PC-9 (cell line): ENCODE measurements at regions not wholly inside any gene's neighbourhood (a gene's known extent, or its start where the extent isn't known, plus 50 kb on each side); places are given as distances from the start of the nearest gene placed in this dataset.

Source experiments
- BruUV-seq: library from RNA; stranded (reverse); fragments of 400-500 nt; replicated peaks from 2 replicates; lab custom pipeline; 2021; lab: Mats Ljungman, UMichigan
- CTCF ChIA-PET: fragments of 300-600 bp; sonication (Branson Sonifier 250); formaldehyde crosslinking; loops from one replicate; lab custom pipeline; 2022; ENCODE audit warnings: antibody characterized with exemption; lab: Charles Lee
- POLR2A ChIA-PET: fragments of 300-600 bp; sonication (Branson Sonifier 250); formaldehyde crosslinking; loops from one replicate; lab custom pipeline; 2022; ENCODE audit warnings: antibody characterized with exemption; ENCODE audit not compliant: unreplicated experiment; lab: Charles Lee
- DNase-seq, 2 experiments: peaks; one replicate each; pipeline versions ENCODE4 v3.0.0 to v3.0.0-alpha.2; 2015 to 2022; ENCODE audit warnings: mixed read lengths in 1 of 2
- H2AFZ ChIP-seq: fragments of 200-600 bp; sonication (generic); 2 replicates; pipeline ENCODE4 v1.8.1; 2017; ENCODE audit warnings: antibody characterized with exemption
- H3F3A ChIP-seq: fragments of 200-600 bp; sonication (generic); 2 replicates; pipeline ENCODE4 v1.8.1; 2017; ENCODE audit warnings: antibody characterized with exemption, mild to moderate bottlenecking, low read depth; ENCODE audit not compliant: insufficient read depth
- H3K27ac ChIP-seq: fragments of 200-600 bp; sonication (generic); 2 replicates; pipeline ENCODE4 v1.6.1; 2016; ENCODE audit warnings: mixed run types
- H3K27me3 ChIP-seq: fragments of 200-600 bp; sonication (generic); 2 replicates; pipeline ENCODE4 v1.6.1; 2016; ENCODE audit warnings: low read depth, mixed run types; ENCODE audit not compliant: insufficient read depth
- H3K36me3 ChIP-seq: fragments of 200-600 bp; sonication (generic); 2 replicates; pipeline ENCODE4 v1.6.1; 2016; ENCODE audit warnings: low read depth, mixed run types
- H3K4me1 ChIP-seq: fragments of 200-600 bp; sonication (generic); replicated peaks from 2 replicates; pipeline ENCODE4 v1.6.1; 2016; ENCODE audit warnings: mixed run types; ENCODE audit not compliant: insufficient read depth
- H3K4me2 ChIP-seq: fragments of 200-600 bp; sonication (generic); 2 replicates; pipeline ENCODE4 v1.6.1; 2017; ENCODE audit warnings: mixed run types
- H3K4me3 ChIP-seq: fragments of 200-600 bp; sonication (generic); 2 replicates; pipeline ENCODE4 v1.6.1; 2016; ENCODE audit warnings: mixed run types
- H3K79me2 ChIP-seq: fragments of 200-600 bp; sonication (generic); 2 replicates; pipeline ENCODE4 v1.6.1; 2017; ENCODE audit warnings: low read depth, mixed run types
- H3K9me2 ChIP-seq: fragments of 200-600 bp; sonication (generic); 2 replicates; pipeline ENCODE4 v1.8.1; 2017; ENCODE audit warnings: mild to moderate bottlenecking; ENCODE audit not compliant: insufficient read depth
- H3K9me3 ChIP-seq: fragments of 200-600 bp; sonication (generic); 2 replicates; pipeline ENCODE4 v1.8.1; 2016; ENCODE audit warnings: low read depth; ENCODE audit not compliant: insufficient read depth
- H4K20me1 ChIP-seq: fragments of 200-600 bp; sonication (generic); 2 replicates; pipeline ENCODE4 v1.8.1; 2017; ENCODE audit not compliant: insufficient read depth
- EZH2 ChIP-seq: fragments of 200-600 bp; sonication (generic); IDR thresholded peaks from 2 replicates; pipeline ENCODE4 v1.8.0; 2017; ENCODE audit warnings: antibody characterized with exemption, low read depth
- intact Hi-C: fragments of 100-400 bp; cut with micrococcal nuclease; formaldehyde crosslinking; loops from one replicate; pipeline ENCODE4 v1.10.0; 2022; ENCODE audit not compliant: unreplicated experiment
- TF ChIP-seq, protein P1 (sequence below): fragments of 200-600 bp; sonication (generic); conservative IDR thresholded peaks from 2 replicates; pipeline ENCODE4 v1.6.1; 2017; ENCODE audit warnings: mixed run types, antibody characterized with exemption, mild to moderate bottlenecking, moderate library complexity

DNA sequence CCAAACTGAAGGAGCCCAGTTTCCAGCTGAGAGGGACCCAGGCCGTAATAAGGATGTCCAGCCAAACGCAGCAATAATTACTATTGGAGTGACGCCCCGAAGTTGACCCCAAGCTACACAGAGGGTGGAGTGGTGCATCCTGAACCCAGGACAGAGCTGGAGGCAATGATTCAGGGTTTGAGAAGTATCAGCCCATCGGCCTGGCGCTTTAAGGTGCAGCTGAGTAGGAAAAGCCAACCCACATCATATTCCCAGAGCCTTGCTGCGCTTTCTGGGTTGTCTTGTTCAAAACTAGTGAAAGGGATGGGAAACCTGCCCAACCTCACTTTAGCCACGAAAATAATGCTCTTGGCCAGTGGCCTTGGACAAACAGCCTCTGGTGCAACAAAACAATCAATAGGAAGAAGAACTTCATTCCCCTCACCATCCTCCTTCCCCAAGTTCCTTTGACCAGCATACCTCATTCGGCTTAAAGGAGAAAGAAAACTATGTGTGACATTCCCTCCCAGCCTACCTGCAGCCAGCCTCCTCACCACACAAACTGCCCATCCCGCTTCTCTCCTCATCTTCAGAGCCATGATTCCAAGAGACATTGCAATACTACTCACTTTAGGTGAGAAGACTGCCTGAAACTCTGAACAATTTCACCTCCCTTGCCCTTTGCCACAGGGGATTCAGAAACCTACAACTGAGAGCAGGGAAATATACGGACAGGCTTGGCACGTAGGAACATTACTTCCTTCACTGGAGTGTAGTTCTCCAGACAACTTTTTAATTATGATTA lies 217.2 kb upstream of the MKLN1 start:
- Histone ChIP-seq H3K4me2 (peak overlapping the region; percentile 98), H2AFZ (peak overlapping the region; percentile 44), H3K4me3 (peak overlapping the region; percentile 73), H4K20me1 (peaks cover under 1% of the 10 kb centered on the region), H3F3A (peaks cover 37% of the 10 kb centered on the region), H3K27me3 (no peaks in the 10 kb centered on the region), H3K4me1 (peaks cover 14% of the 10 kb centered on the region), H3K9me2 (no peaks in the 10 kb centered on the region), H3K79me2 (peaks cover 74% of the 10 kb centered on the region), H3K36me3 (peaks cover 20% of the 10 kb centered on the region; the same call in 1 of the 2 replicates), H3K9me3 (no peaks in the 10 kb centered on the region), H3K27ac (peak overlapping the region; percentile 90)
- ChIA-PET CTCF (no interaction called here), POLR2A (interaction anchor here (0.5 to 1.9 kb wide), 14 partner anchors 14 to 1505 kb away, joined by 3 to 50 read pairs (median 4); partner anchors contain the start of gene MKLN1)
- DNase-seq, result peak; percentile 43 to 61
- TSS peak; percentile 55 for BruUV-seq
- TF ChIP-seq, protein P1, sequence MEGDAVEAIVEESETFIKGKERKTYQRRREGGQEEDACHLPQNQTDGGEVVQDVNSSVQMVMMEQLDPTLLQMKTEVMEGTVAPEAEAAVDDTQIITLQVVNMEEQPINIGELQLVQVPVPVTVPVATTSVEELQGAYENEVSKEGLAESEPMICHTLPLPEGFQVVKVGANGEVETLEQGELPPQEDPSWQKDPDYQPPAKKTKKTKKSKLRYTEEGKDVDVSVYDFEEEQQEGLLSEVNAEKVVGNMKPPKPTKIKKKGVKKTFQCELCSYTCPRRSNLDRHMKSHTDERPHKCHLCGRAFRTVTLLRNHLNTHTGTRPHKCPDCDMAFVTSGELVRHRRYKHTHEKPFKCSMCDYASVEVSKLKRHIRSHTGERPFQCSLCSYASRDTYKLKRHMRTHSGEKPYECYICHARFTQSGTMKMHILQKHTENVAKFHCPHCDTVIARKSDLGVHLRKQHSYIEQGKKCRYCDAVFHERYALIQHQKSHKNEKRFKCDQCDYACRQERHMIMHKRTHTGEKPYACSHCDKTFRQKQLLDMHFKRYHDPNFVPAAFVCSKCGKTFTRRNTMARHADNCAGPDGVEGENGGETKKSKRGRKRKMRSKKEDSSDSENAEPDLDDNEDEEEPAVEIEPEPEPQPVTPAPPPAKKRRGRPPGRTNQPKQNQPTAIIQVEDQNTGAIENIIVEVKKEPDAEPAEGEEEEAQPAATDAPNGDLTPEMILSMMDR, result no peak
- no peak for TF ChIP-seq EZH2
- intact Hi-C loops, result loop anchor here (1.0 to 2.0 kb wide), 4 partner anchors 54 to 308 kb away; no protein-coding TSS in a partner anchor

DNA sequence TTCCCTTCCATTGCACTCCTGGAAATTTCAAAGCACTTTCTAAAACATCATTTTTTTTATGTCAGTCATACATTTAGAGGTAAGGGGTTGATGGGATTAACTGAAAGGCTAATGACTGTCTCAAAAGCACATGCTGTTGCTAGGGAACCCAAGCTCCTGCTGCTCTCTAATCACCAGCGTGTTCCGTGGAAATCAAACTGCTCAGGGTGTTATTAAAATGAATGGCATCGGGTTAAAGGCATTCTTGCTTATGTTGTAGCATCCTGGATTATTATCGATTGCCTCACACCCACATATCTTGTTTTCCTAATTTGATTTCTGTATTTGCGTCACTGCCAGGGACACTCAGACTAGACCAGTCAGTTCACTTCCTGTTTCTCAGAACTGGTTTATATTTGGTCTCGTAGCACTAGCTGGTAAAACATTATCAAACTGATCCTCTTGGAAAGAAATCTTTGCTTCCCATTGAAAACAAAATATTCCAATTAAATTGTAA lies 216.5 kb upstream of the MKLN1 start:
- Histone ChIP-seq H3K36me3 (peaks cover 20% of the 10 kb centered on the region; the same call in 1 of the 2 replicates), H3K4me2 (peak overlapping the region; percentile 98), H3K27me3 (no peaks in the 10 kb centered on the region), H3K9me2 (no peaks in the 10 kb centered on the region), H3K27ac (peak overlapping the region; percentile 90), H3K79me2 (peaks cover 71% of the 10 kb centered on the region), H4K20me1 (no peaks in the 10 kb centered on the region), H3F3A (peaks cover 37% of the 10 kb centered on the region), H3K4me3 (peak overlapping the region; percentile 73), H3K4me1 (peaks cover 14% of the 10 kb centered on the region), H2AFZ (peak overlapping the region; percentile 44), H3K9me3 (no peaks in the 10 kb centered on the region)
- ChIA-PET POLR2A (interaction anchor here (0.6 to 0.8 kb wide), 4 partner anchors 20 to 197 kb away, joined by 3 to 5 read pairs (median 4); no protein-coding TSS in a partner anchor), CTCF (no interaction called here)
- TF ChIP-seq EZH2, result no peak
- TF ChIP-seq, protein P1, result no peak
- peak; percentile 29 to 94 for DNase-seq
- intact Hi-C loops, result loop anchor here (1.0 to 2.0 kb wide), 3 partner anchors 53 to 308 kb away; no protein-coding TSS in a partner anchor
- BruUV-seq, result no TSS peak

DNA sequence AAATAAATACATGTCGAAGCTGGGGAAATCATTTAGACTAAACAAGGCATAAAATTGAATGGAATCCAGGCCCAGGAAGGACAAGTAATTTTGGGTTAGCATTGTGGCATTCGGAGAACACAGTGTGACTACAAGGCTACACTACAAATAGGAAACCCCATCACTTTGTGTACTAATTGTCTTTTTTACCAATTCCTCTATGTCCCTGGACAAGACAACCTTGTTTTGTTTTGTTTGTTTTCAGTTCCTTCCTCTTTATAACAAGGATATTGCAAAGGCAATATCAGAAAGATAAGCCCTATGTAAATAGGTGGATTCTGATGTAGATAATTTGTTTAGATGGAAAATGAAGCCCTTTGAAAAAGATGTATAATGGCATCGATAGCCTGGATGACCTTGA lies 215.9 kb upstream of the MKLN1 start:
- no peak for TF ChIP-seq EZH2
- peak overlapping the region; percentile 73 for H3K4me3 ChIP-seq
- no peaks in the 10 kb centered on the region for H3K9me2 ChIP-seq
- DNase-seq, result no peak
- no peaks in the 10 kb centered on the region for H3K27me3 ChIP-seq
- intact Hi-C loops, result loop anchor here (1.0 to 2.0 kb wide), 3 partner anchors 53 to 307 kb away; no protein-coding TSS in a partner anchor
- H3K4me2 ChIP-seq, result peak overlapping the region; percentile 98
- H3K27ac ChIP-seq, result peak overlapping the region; percentile 90
- H3K4me1 ChIP-seq, result peaks cover 14% of the 10 kb centered on the region
- H3K79me2 ChIP-seq, result peaks cover 65% of the 10 kb centered on the region
- no peaks in the 10 kb centered on the region for H4K20me1 ChIP-seq
- no peak overlapping the region for H2AFZ ChIP-seq
- 0 out of 2 replicates have a peak, but pooled peaks cover 1% of the 10 kb centered on the region for H3K9me3 ChIP-seq
- POLR2A ChIA-PET, result interaction anchor here (0.6 to 0.8 kb wide), 4 partner anchors 19 to 198 kb away, joined by 3 to 5 read pairs (median 4); no protein-coding TSS in a partner anchor
- peaks cover 37% of the 10 kb centered on the region for H3F3A ChIP-seq
- CTCF ChIA-PET, result no interaction called here
- peaks cover 20% of the 10 kb centered on the region; the same call in 1 of the 2 replicates for H3K36me3 ChIP-seq
- BruUV-seq, result no TSS peak
